ENCODE measurements at regions not wholly inside any gene's neighbourhood (a gene's known extent, or its start where the extent isn't known, plus 50 kb on each side); places are given as distances from the start of the nearest gene placed in this dataset.

GRCh38 chr4:31467781-31468180, 747.6 kb downstream of the PCDH7 start:
- TF ChIP-seq EP300 (IDR thresholded peaks at IDR 0.05; ENCODE audit: borderline replicate concordance) (no peak), FOXM1 (IDR thresholded peaks at IDR 0.05; ENCODE audit: borderline replicate concordance, low read depth) (no peak), CEBPB (IDR thresholded peaks at IDR 0.05) (no peak), RAD21 (IDR thresholded peaks at IDR 0.05; ENCODE audit: low read depth) (no peak), MAX (IDR thresholded peaks at IDR 0.05) (no peak), REST (IDR thresholded peaks at IDR 0.05; ENCODE audit: low read depth) (no peak), TCF12 (IDR thresholded peaks at IDR 0.05; ENCODE audit: low read depth) (no peak), CREB1 (IDR thresholded peaks at IDR 0.05; ENCODE audit: low read depth) (no peak)
